ENCODE measurements at regions not wholly inside any gene's neighbourhood (a gene's known extent, or its start where the extent isn't known, plus 50 kb on each side); places are given as distances from the start of the nearest gene placed in this dataset.

GRCh38 chr4:160284516-160284915 is 1181.6 kb downstream of the RAPGEF2 start (continued):
- TF ChIP-seq CUX1 (IDR thresholded peaks at IDR 0.05; ENCODE audit: insufficient replicate concordance, low read depth, low read length), result no peak
- no peak for TF ChIP-seq KLF5 (IDR thresholded peaks at IDR 0.05; ENCODE audit: partially characterized antibody)
- no peak for TF ChIP-seq EZH2 (IDR thresholded peaks at IDR 0.05; ENCODE audit: borderline replicate concordance, control insufficient read depth, low read depth, low read length)

- ATAC-seq (no peak), DNase-seq (ENCODE audit: low read depth, low spot score) (no peak), FAIRE-seq (no peak)
- H3K79me2 ChIP-seq (ENCODE audit: control insufficient read depth, insufficient read depth, low read length), result no peaks in the 10 kb centered on the region
- CTCF ChIA-PET, result interaction anchor here (1.0 kb wide), 1 partner anchor 69 kb away, joined by 3 read pairs; no protein-coding TSS in a partner anchor
- no peak overlapping the region for H3K4me2 ChIP-seq (ENCODE audit: control insufficient read depth, insufficient read depth)
- H2AFZ ChIP-seq (ENCODE audit: control insufficient read depth, low read depth, low read length), result no peak overlapping the region
- no peaks in the 10 kb centered on the region for H3K36me3 ChIP-seq (ENCODE audit: control insufficient read depth in 2 of 2, insufficient read depth in 2 of 2, low read length in 1 of 2)
- H3K4me1 ChIP-seq (ENCODE audit: control insufficient read depth, insufficient read depth, low read length), result no peaks in the 10 kb centered on the region
- POLR2A ChIA-PET, result no interaction called here
- H3K4me3 ChIP-seq, result no peak overlapping the region
- no peaks in the 10 kb centered on the region for H4K20me1 ChIP-seq (ENCODE audit: control insufficient read depth, insufficient read depth)
- SMC1A ChIA-PET (ENCODE audit: uncharacterized antibody, unreplicated experiment), result no interaction called here
- intact Hi-C loops (cut with micrococcal nuclease; ENCODE audit: unreplicated experiment) (no loop called here), in situ Hi-C loops (cut with MboI) (no loop called here)
- no peaks in the 10 kb centered on the region for H3K9me3 ChIP-seq (replicated peaks; ENCODE audit: control insufficient read depth, insufficient read depth, low read length)
- WGBS (ENCODE audit: insufficient coverage, insufficient replicate concordance, low lambda C conversion rate, missing lambda C conversion rate), result 0% methylated on average over 1 of the region's 1 CpG
- RAD21 ChIA-PET (ENCODE audit: unreplicated experiment), result no interaction called here
- no peak overlapping the region for H3K27ac ChIP-seq (ENCODE audit: control insufficient read depth, insufficient read depth)
- BruUV-seq (replicated peaks), result no TSS peak
- H3K27me3 ChIP-seq (replicated peaks in 1 of 2; ENCODE audit: control insufficient read depth in 2 of 2, insufficient read depth in 2 of 2, low read length in 1 of 2), result no peaks in the 10 kb centered on the region
- H3K9ac ChIP-seq (ENCODE audit: control insufficient read depth, insufficient read depth, low read length), result no peak overlapping the region
- no peak for TF ChIP-seq SP1 (IDR thresholded peaks at IDR 0.05; ENCODE audit: low read depth, low read length)
- TF ChIP-seq PAX8 (IDR thresholded peaks at IDR 0.05), result no peak
- TF ChIP-seq WRNIP1 (IDR thresholded peaks at IDR 0.05; ENCODE audit: borderline replicate concordance, low read depth, low read length), result no peak
- TF ChIP-seq, protein P1, sequence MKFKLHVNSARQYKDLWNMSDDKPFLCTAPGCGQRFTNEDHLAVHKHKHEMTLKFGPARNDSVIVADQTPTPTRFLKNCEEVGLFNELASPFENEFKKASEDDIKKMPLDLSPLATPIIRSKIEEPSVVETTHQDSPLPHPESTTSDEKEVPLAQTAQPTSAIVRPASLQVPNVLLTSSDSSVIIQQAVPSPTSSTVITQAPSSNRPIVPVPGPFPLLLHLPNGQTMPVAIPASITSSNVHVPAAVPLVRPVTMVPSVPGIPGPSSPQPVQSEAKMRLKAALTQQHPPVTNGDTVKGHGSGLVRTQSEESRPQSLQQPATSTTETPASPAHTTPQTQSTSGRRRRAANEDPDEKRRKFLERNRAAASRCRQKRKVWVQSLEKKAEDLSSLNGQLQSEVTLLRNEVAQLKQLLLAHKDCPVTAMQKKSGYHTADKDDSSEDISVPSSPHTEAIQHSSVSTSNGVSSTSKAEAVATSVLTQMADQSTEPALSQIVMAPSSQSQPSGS (IDR thresholded peaks at IDR 0.05; ENCODE audit: low read length), result no peak
- no peak for TF ChIP-seq RB1 (IDR thresholded peaks at IDR 0.05; ENCODE audit: borderline replicate concordance)
- no peak for TF ChIP-seq TARDBP (IDR thresholded peaks at IDR 0.05; ENCODE audit: borderline replicate concordance)
- no peak for TF ChIP-seq ZNF687 (IDR thresholded peaks at IDR 0.05)
- TF ChIP-seq RFX5 (IDR thresholded peaks at IDR 0.05; ENCODE audit: low read depth, low read length), result no peak
- no peak for TF ChIP-seq HDAC2 (IDR thresholded peaks at IDR 0.05)
- no peak for TF ChIP-seq GATAD2B (conservative IDR thresholded peaks at IDR 0.05; ENCODE audit: low read depth)
- no peak for TF ChIP-seq ATF7 (IDR thresholded peaks at IDR 0.05; ENCODE audit: low read depth)
- no peak for TF ChIP-seq SUZ12 (IDR thresholded peaks at IDR 0.05; ENCODE audit: unreplicated experiment)
Observed at GRCh38 chr4:160286051-160286450, 1183.2 kb downstream of the RAPGEF2 start.
